HL-60 (cell line): ENCODE measurements at regions not wholly inside any gene's neighbourhood (a gene's known extent, or its start where the extent isn't known, plus 50 kb on each side); places are given as distances from the start of the nearest gene placed in this dataset.

Experiments
- GABPA ChIP-seq: IDR thresholded peaks from 2 replicates; pipeline ENCODE4 v1.6.1; 2012; ENCODE audit warnings: low read depth
- POLR2AphosphoS5 ChIP-seq: IDR thresholded peaks from 2 replicates; pipeline ENCODE4 v1.6.1; 2012; ENCODE audit warnings: low read depth
- TF ChIP-seq, protein P1 (sequence below): IDR thresholded peaks from one replicate; pipeline ENCODE4 v1.5.1; 2011; ENCODE audit warnings: low read length, control low read depth, inconsistent platforms; ENCODE audit not compliant: insufficient read depth

GRCh38 chr13:56338421-56338820 is 802.3 kb upstream of the PRR20A start:
- TF ChIP-seq, protein P1, sequence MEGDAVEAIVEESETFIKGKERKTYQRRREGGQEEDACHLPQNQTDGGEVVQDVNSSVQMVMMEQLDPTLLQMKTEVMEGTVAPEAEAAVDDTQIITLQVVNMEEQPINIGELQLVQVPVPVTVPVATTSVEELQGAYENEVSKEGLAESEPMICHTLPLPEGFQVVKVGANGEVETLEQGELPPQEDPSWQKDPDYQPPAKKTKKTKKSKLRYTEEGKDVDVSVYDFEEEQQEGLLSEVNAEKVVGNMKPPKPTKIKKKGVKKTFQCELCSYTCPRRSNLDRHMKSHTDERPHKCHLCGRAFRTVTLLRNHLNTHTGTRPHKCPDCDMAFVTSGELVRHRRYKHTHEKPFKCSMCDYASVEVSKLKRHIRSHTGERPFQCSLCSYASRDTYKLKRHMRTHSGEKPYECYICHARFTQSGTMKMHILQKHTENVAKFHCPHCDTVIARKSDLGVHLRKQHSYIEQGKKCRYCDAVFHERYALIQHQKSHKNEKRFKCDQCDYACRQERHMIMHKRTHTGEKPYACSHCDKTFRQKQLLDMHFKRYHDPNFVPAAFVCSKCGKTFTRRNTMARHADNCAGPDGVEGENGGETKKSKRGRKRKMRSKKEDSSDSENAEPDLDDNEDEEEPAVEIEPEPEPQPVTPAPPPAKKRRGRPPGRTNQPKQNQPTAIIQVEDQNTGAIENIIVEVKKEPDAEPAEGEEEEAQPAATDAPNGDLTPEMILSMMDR: no peak
- no peak for TF ChIP-seq POLR2AphosphoS5
- TF ChIP-seq GABPA: no peak
